GM21423 (cell line): ENCODE measurements at regions not wholly inside any gene's neighbourhood (a gene's known extent, or its start where the extent isn't known, plus 50 kb on each side); places are given as distances from the start of the nearest gene placed in this dataset.
"Not testable (repeated sequence)": the region's sequence is repeated elsewhere in the genome, so short reads cannot be mapped to it uniquely, and the experiment has no call there.

ENCODE experiments used
- ATAC-seq: cut with Tn5 transposase; IDR thresholded peaks from one replicate; pipeline ENCODE4 v1.9.1; 2021; ENCODE audit warnings: mild to moderate bottlenecking, moderate library complexity; ENCODE audit not compliant: unreplicated experiment

DNA sequence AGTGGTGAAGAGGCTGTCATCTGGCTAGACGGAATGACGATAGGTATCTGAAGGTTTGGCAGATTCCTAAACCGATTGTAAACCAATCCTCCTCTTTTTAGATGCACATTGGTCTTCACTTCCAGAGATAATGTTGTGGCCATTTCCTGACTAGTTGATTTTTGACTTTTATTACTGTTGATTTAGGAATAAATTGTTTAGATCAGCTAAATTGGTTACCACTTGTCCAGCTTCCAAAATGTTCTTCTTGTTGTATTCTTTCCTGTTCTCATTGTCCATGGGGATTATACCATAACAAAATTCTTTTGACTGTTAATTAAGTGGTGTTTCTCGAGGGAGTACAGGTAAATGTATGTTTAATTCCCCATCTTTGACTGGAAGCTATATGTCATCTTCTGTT is 119.7 kb downstream of the MACROH2A1 start:
- no peak for ATAC-seq

- ATAC-seq = no peak
Measured at GRCh38 chr5:135276151-135276550, 122.9 kb downstream of the MACROH2A1 start.

- no peak for ATAC-seq
Measured at GRCh38 chr5:135273212-135273611, 125.8 kb downstream of the MACROH2A1 start.

DNA sequence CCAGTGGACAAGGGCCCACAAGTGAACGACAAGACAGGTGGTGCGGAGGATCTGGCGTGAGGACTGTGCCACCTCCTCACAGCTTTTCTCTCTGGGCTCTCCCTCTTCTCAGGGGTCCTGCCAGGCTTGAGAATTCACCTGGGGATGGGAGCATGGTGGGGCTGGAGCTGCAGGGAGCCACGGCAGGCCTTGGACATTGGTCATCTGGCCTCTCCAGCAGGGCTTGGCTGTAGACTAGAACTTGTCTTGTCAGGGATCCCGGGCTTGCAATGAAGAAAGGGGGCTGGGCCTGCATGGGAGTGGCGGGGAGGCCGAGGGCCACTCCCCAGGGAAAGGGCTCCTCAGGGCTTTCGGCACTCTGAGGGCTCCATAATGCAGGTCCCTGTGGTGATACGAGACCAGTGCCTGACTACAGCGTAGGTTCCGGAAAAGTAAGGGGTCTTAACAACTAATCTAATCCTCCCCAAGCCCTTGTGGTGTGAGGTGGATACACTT is 126.7 kb downstream of the MACROH2A1 start:
- ATAC-seq = no peak

DNA sequence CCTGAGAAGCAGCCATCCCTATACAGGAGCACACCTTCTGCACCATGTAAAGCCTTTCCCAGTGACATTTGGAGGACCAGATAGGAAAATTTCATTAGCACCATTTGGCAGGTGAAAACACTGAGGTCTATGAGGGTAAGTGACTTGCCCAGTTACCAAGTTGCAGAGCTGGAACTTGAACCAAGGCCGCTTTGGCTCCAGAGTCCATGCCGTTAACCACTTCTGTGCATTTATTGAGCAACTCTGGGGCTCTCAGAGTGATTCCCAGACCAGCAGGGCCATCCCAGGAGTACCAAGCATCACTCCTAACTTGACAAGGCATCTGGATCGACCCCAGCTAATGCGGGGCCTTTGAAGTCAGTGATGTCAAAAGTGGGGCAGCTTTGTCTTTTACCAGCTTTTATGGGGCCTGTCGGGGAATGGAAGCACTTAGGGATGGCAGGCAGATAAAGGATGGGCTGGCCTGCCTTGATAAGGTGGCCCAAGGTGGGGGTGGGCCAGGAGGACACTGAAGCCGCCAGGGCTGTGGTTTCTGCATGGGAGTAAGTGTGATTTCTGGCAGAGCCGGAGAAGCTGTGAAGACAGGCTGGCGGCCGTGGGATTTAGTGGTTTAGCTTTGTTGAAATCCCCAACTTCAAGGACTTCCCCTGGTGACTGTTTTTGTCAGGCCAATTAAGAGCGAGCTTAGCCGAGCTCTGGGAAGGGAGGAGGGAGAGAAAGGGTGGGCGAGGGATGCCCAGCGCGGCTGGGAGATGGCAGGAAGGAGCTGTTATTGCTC is 127.3 kb downstream of the MACROH2A1 start:
- ATAC-seq = no peak

DNA sequence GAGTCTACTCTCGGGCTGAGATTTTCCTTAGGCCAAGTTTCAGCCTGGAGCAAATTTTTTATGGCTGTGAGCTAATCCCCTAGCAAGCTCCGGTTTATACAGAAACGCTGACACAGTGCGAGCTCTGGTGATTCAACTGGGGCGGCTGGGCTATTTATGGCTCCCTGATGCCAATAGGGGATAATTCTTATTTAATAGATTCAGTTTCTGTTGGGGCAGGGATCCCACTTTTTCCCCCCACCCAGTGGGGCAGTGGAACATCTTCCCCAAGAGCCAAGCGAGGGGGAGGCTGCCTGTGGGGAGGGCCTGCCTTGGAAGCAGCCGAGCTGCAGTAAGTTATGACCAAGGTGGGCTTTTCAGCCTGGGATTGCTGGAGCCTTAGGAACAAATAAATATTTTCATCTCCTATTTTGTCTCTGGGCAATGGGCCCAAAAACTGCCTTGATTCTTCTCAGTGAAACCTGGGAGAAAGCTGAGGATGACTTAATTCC is 129.1 kb downstream of the MACROH2A1 start:
- ATAC-seq = no peak

DNA sequence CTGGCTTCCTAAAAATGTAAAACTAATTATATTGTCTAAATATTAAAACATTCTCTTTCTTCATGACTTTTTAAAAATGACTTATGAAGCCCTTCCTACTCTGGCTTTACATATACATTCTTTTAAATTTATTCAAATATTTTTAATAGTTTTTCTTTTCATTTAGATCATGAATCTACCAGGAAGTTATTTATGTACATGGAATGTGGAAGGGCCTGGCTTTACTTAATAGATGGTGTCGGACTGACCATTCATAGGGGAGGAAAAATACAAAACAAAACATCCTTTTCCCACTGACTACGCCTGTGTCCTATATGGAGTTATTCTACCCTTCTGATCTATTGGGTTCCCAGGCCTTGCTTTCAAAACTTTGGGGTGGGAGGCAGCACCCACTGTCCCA is 129.8 kb downstream of the MACROH2A1 start:
- no peak for ATAC-seq

DNA sequence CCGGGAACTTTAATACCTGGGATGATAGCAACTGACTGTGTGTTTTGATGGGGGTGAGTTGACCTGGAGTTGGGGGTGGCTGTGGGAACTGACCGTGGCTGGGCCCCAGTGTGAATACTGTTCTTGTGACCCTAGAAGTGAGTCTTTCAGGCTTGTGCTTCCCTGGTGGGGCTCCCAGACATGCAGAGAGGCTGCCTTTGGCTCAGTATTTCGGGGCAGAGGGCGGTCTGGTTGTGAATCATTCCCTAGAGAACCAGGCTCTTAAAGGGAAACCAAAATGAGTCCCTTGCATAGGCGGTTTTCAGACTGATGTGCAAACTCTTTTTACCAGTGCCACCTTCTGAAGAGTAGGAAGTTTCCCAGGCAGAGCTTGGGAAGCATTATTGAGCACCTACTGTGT is 132.1 kb downstream of the MACROH2A1 start:
- no peak for ATAC-seq

DNA sequence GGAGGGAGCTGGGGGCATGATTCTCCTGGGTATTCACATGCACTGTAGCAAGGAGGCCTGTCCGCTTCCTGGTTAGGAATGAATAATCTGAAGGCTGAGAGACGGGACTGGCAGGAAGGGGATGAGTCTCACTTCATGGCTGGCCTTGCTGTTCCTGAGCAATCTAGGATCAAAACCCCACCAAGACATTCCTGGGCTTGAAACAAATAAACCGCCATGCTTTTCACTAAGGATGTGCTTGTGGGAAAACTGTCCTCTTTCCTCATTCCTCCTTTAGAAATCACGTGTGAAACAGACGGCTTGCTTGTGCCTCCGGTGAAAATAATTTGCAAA is 132.8 kb downstream of the MACROH2A1 start:
- no peak for ATAC-seq

DNA sequence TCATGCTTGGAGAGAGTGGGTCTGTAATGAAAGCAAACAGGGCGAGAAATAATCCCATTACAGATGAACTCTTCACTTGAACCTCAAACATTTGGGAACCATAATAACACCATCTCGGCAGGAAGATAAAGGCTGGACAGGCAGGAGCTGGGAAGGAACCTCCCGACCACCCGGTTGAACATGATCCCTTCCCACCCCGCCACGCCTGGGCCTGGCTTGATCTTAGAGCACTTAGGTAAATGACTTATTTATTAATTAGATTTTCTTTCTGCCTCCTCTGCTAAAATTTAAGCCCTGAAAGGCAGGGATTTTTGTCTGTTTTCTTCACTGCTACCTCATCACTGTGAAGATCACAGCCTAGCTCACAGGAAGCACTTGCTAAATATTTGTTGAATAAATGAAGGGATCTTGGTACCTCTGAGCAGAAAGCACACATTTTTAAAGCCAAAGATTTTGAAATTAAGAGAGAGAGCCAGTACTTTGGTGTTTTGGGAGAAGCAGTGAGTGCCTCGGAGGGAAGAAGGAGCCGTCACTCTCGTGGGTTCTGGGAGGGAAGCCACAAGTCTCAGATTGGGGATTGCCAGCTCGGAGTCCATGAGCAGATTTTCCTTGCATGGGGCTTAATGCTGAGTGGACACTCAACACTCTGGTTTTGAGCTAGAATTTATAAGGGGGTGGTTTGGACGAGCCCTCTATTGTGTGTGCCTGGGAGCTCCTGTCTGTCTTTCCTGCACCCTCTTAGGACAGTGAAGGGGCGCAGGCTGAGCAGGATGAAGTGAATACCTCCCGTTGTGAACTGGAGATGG is 133.3 kb downstream of the MACROH2A1 start:
- ATAC-seq = no peak

GRCh38 chr5:135264451-135265440 is 134.3 kb downstream of the MACROH2A1 start:
- ATAC-seq = no peak

GRCh38 chr5:135263022-135263668 is 135.9 kb downstream of the MACROH2A1 start:
- no peak for ATAC-seq

DNA sequence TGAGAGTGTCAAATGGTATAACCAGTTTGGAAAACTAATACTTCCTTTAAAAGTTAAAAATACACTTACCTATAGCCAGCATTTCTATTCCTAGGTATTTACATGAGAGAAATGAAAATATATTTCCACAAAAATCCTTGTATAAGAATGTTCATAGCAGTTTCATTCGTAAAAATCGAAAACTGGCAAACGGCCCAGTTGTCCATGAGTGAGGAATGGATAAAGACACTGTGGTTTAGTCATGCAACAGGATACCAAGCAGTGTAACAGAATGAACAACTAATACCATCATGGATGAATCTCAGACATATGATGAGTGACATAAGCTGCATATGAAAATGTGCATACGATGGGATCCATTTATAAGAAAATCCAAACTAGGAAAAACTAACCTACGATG is 136.7 kb downstream of the MACROH2A1 start:
- ATAC-seq = no peak

DNA sequence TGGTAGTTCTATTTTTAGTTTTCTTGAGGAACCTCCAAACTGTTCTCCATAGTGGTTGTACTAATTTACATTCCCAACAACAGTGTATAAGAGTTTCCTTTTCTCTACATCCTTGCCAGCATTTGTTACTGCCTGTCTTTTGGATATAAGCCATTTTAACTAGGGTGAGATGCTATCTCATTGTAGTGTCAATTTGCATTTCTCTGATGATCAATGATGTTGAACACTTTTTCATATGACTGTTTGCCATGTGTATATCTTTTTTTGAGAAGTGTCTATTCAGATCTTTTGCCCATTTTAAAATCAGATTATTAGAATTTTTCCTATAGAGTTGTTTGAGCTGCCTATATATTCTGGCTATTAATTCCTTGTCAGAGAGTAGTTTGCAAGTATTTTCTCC is 138.9 kb downstream of the MACROH2A1 start:
- not testable (repeated sequence) for ATAC-seq

DNA sequence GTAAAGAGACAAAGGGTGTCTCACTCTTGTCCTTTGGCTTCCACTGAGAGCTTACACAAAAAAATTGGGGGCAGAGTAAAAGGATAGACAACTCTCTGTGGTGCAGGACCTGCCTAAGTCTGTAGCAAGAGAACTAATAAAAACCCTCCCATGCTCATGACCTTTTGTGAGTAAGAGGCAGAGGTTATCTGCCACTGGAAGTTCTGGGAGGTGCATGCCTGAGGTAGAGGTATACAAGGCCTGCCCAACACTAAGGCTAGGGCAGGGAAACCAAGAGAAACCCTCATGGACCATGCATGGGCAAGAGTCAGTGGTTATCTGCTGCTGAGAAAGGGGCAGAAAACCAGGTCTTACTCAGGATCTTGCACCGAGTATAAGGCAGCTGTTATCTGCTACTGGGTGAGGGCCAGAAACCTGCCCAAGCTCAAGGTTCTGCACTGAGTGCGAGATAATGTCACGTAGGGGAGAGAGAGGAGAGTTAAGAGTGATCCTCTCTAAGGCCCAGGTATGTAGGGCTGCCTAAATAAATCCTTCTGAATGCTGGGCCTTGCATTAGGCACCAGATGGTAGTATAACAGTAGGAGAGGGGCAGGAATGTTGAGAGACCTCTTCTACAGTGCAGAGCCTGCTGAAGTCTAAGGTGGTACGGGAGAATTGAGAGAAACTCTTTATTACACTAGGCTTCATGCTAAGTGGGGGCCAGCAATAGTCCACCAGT is 143.4 kb downstream of the MACROH2A1 start:
- no peak for ATAC-seq

DNA sequence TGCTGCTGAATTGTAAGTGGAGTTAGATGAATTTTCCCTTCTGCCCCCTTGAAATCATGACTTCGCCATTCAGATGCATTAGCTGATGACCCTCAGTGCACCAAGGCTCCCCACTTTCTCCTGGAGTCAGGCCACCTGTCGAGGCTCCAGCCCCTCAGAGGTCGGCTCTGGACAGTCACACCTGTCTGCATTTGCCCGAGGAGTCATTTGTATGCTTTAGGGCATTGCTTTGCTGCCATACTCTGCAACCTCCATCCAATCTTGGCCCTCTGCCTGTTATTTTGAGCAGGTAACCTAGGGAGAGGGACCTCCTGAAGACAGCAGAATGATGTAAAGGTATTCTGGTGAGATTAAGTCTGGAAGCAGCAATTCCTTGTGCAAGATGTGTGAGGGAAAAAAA is 144.8 kb downstream of the MACROH2A1 start:
- no peak for ATAC-seq

- ATAC-seq = no peak
Measured at GRCh38 chr5:135253601-135254178, 145.3 kb downstream of the MACROH2A1 start.

GRCh38 chr5:135251093-135251492 is 147.9 kb downstream of the MACROH2A1 start:
- no peak for ATAC-seq

- ATAC-seq = no peak
Measured at GRCh38 chr5:135250671-135251070, 148.4 kb downstream of the MACROH2A1 start.
